T-cell (primary cell): ENCODE measurements at regions not wholly inside any gene's neighbourhood (a gene's known extent, or its start where the extent isn't known, plus 50 kb on each side); places are given as distances from the start of the nearest gene placed in this dataset.

Source experiments
- ATAC-seq, 4 experiments: fragments of 200-7000 bp in 3 of 4; fragments of 150-1000 bp in 1 of 4; cut with Tn5 transposase; replicated peaks in 1 of 4; 1 replicate in 3 of 4; 2 replicates in 1 of 4; pipeline ENCODE4 v1.10.0; 2021; ENCODE audit warnings: moderate library complexity in 3 of 4, mild to moderate bottlenecking in 2 of 4, moderate number of reproducible peaks in 1 of 4
- CTCF ChIA-PET, 2 donors: fragments of 300-600 bp; sonication (Branson Sonifier 250); formaldehyde crosslinking; loops; one replicate each; lab custom pipeline; 2022; ENCODE audit warnings: antibody characterized with exemption in 2 of 2; lab: Charles Lee
- POLR2A ChIA-PET, 2 donors: fragments of 300-600 bp; sonication (Branson Sonifier 250); formaldehyde crosslinking; loops; one replicate each; lab custom pipeline; 2022; ENCODE audit warnings: antibody characterized with exemption in 2 of 2; lab: Charles Lee
- DNase-seq, 35 experiments: peaks; one replicate each; pipeline versions ENCODE4 v3.0.0 to v3.0.0-alpha.2; 2013 to 2023
- H3K27ac ChIP-seq: one replicate; pipeline ENCODE4 v1.5.1; 2013; ENCODE audit warnings: low read length
- H3K27me3 ChIP-seq, 2 experiments: replicated peaks in 1 of 2; 1 replicate in 1 of 2; 2 replicates in 1 of 2; pipeline versions ENCODE4 v1.6.1 to v1.7.0; 2013; ENCODE audit warnings: low read length in 1 of 2, mixed read lengths in 1 of 2; ENCODE audit not compliant: control insufficient read depth in 2 of 2, insufficient read depth in 2 of 2; ENCODE audit errors: extremely low read depth in 1 of 2
- H3K36me3 ChIP-seq, 2 donors: 1 replicate in 1 of 2; 2 replicates in 1 of 2; pipeline versions ENCODE4 v1.6.1 to v1.7.0; 2013; ENCODE audit warnings: low read length in 1 of 2; ENCODE audit not compliant: control insufficient read depth in 2 of 2, insufficient read depth in 1 of 2; ENCODE audit errors: extremely low read depth in 1 of 2
- H3K4me1 ChIP-seq, 2 experiments: 1 replicate in 1 of 2; 2 replicates in 1 of 2; pipeline versions ENCODE4 v1.6.1 to v1.7.0; 2013; ENCODE audit warnings: low read length in 2 of 2, mixed read lengths in 1 of 2; ENCODE audit not compliant: insufficient read depth in 2 of 2, control insufficient read depth in 1 of 2; ENCODE audit errors: extremely low read depth in 1 of 2
- H3K4me3 ChIP-seq, 2 donors: 1 replicate in 1 of 2; 2 replicates in 1 of 2; pipeline versions ENCODE4 v1.5.1 to v1.7.0; 2013; ENCODE audit warnings: mild to moderate bottlenecking in 2 of 2, low read length in 1 of 2, moderate library complexity in 1 of 2; ENCODE audit not compliant: control insufficient read depth in 1 of 2; ENCODE audit errors: extremely low read depth in 1 of 2
- H3K9me3 ChIP-seq: 2 replicates; pipeline ENCODE4 v1.7.0; 2013
- H3K27ac Mint-ChIP-seq, 2 donors: one replicate each; pipeline ENCODE4 v1.8.0; 2020 to 2021; ENCODE audit warnings: mild to moderate bottlenecking in 2 of 2, mixed read lengths in 2 of 2
- H3K27me3 Mint-ChIP-seq, 2 donors: one replicate each; pipeline ENCODE4 v1.8.0; 2021 to 2022; ENCODE audit warnings: mixed read lengths in 2 of 2
- H3K36me3 Mint-ChIP-seq: one replicate; pipeline ENCODE4 v1.8.0; 2021; ENCODE audit warnings: mixed read lengths
- H3K4me1 Mint-ChIP-seq, 3 donors: one replicate each; pipeline ENCODE4 v1.8.0; 2020 to 2022; ENCODE audit warnings: mixed read lengths in 3 of 3, mild to moderate bottlenecking in 1 of 3
- H3K4me3 Mint-ChIP-seq, 3 donors: one replicate each; pipeline ENCODE4 v1.8.0; 2020 to 2022; ENCODE audit warnings: mild to moderate bottlenecking in 3 of 3, mixed read lengths in 3 of 3, moderate library complexity in 3 of 3
- H3K9me3 Mint-ChIP-seq, 3 donors: one replicate each; pipeline ENCODE4 v1.8.0; 2020 to 2022; ENCODE audit warnings: mixed read lengths in 3 of 3
- WGBS: methylation state at CpG from one replicate; pipeline ENCODE4 v1.1.5; 2013; ENCODE audit warnings: missing lambda C conversion rate; ENCODE audit not compliant: insufficient coverage; 5-methylcytosine and 5-hydroxymethylcytosine counted together

DNA sequence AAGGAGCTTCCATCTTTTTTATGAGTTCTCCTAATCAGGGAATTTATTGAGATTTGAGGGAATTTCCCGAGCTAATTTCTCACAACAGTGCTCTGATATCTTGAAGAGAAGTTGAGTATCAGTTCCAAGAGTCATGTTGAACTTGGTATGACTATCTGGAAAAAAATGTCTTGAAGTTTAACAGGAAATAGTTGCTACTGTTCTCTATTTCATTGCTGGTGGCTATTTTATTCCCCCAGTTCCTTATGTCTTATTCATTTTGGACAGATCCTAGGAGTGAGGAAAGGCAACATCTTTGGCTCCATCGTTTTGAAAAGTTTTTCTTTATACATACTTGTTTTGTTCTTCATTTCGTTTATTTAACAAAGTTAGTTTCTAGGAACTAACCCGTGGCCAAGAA is 307.8 kb upstream of the AGTR1 start:
- no peaks in the 10 kb centered on the region for H3K4me1 Mint-ChIP-seq
- H3K4me1 ChIP-seq, result no peaks in the 10 kb centered on the region
- H3K4me3 ChIP-seq, result no peak overlapping the region
- WGBS, result no CpG with 5 or more reads among the region's 4 CpGs
- ChIA-PET CTCF (no interaction called here), POLR2A (no interaction called here)
- ATAC-seq (no peak), DNase-seq (no peak)
- no peaks in the 10 kb centered on the region for H3K27me3 ChIP-seq
- H3K9me3 ChIP-seq, result no peaks in the 10 kb centered on the region
- peaks cover 7 to 13% (median 9%) of the 10 kb centered on the region in 3 donors for H3K9me3 Mint-ChIP-seq
- H3K27me3 Mint-ChIP-seq, result no peaks in the 10 kb centered on the region
- H3K36me3 Mint-ChIP-seq, result no peaks in the 10 kb centered on the region
- H3K27ac Mint-ChIP-seq, result no peak overlapping the region
- H3K4me3 Mint-ChIP-seq, result no peak overlapping the region
- no peak overlapping the region for H3K27ac ChIP-seq
- no peaks in the 10 kb centered on the region for H3K36me3 ChIP-seq

DNA sequence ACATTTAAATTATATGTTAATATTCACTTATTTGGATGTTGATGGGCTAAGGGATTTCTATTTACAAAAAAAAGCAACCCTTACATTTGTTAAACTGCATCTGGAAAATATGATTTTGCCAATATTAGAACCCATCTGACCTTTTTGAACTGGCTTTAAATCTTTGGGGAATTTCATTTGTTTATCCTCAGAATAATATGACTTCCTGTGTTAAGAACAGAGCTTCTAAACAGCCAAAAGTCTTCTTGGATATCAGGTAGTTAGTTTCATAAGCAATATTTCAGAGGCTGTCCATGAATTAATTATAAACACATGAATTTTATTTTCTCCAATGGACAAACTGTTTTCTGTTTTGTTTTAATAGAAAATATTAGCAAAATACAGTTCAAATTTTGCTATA is 301.9 kb upstream of the AGTR1 start:
- no peaks in the 10 kb centered on the region for H3K36me3 ChIP-seq
- Mint-ChIP-seq H3K27me3 (no peaks in the 10 kb centered on the region), H3K27ac (no peak overlapping the region), H3K4me1 (no peaks in the 10 kb centered on the region), H3K36me3 (no peaks in the 10 kb centered on the region), H3K4me3 (no peak overlapping the region), H3K9me3 (peaks cover 0 to 8% (median 8%) of the 10 kb centered on the region in 3 donors)
- ATAC-seq (no peak), DNase-seq (no peak)
- ChIA-PET CTCF (interaction anchor here in 1 of 2 donors (0.5 kb wide), 1 partner anchor 152 kb away, joined by 5 read pairs; no protein-coding TSS in a partner anchor), POLR2A (no interaction called here)
- no peak overlapping the region for H3K4me3 ChIP-seq
- H3K27ac ChIP-seq, result no peak overlapping the region
- no peaks in the 10 kb centered on the region for H3K27me3 ChIP-seq
- no peaks in the 10 kb centered on the region for H3K4me1 ChIP-seq
- H3K9me3 ChIP-seq, result no peaks in the 10 kb centered on the region

DNA sequence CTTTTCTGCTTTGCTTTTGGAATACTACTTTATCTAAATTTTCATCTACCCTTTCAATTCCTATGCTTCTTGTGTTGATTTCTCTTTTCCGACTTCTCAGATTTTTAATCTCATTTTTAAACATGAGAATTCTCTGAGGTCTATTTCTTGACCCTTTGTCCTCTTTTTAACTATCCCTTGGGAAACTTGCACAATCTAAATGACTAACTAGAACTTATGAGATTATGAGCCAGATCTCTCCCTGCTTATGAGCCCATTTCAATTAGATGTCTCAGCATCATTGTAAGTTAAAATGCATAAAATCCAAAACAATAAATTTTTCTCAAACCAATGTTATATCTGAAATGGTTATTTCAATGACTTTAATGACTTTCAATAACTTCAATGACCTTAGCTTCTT is 296.9 kb upstream of the AGTR1 start:
- WGBS, result no CpG with 5 or more reads among the region's 1 CpG
- peaks cover 0 to 7% (median 0%) of the 10 kb centered on the region in 3 donors for H3K9me3 Mint-ChIP-seq
- ATAC-seq (no peak), DNase-seq (no peak)
- no peak overlapping the region for H3K27ac Mint-ChIP-seq
- H3K36me3 Mint-ChIP-seq, result no peaks in the 10 kb centered on the region
- no peaks in the 10 kb centered on the region for H3K36me3 ChIP-seq
- ChIA-PET POLR2A (no interaction called here), CTCF (interaction anchor here in 1 of 2 donors (0.9 kb wide), 1 partner anchor 19 kb away, joined by 3 read pairs; no protein-coding TSS in a partner anchor)
- H3K27me3 ChIP-seq, result no peaks in the 10 kb centered on the region
- no peaks in the 10 kb centered on the region for H3K4me1 Mint-ChIP-seq
- H3K9me3 ChIP-seq, result no peaks in the 10 kb centered on the region
- H3K27me3 Mint-ChIP-seq, result no peaks in the 10 kb centered on the region
- H3K4me3 Mint-ChIP-seq, result no peak overlapping the region
- no peaks in the 10 kb centered on the region for H3K4me1 ChIP-seq
- H3K4me3 ChIP-seq, result no peak overlapping the region
- no peak overlapping the region for H3K27ac ChIP-seq

DNA sequence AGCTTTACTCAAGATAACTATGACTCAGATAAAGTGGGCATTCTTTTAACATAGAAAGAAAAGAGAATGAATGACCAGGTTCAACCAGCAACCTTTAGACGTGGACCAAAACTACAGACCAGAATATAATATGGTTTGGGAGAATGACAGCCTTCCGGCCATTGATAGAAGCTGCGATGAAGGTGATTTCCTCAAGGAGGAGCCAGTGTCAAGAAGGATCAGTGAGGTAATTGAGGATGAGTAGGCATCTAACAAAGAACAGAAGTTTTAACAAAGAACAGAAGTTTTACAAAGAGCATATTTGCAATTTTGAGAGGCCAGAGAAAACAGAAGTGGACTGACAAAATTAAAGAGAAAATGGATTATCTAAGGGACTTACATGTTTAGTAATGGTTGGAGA is 289.0 kb upstream of the AGTR1 start:
- H3K9me3 ChIP-seq, result no peaks in the 10 kb centered on the region
- no peaks in the 10 kb centered on the region for H3K36me3 Mint-ChIP-seq
- 90% methylated on average over 2 of the region's 3 CpGs for WGBS
- no peaks in the 10 kb centered on the region for H3K27me3 Mint-ChIP-seq
- ChIA-PET POLR2A (no interaction called here), CTCF (no interaction called here)
- no peaks in the 10 kb centered on the region for H3K36me3 ChIP-seq
- no peak for ATAC-seq
- no peak overlapping the region for H3K4me3 ChIP-seq
- H3K9me3 Mint-ChIP-seq, result peaks cover 6 to 14% (median 11%) of the 10 kb centered on the region in 3 donors
- H3K4me1 Mint-ChIP-seq, result no peaks in the 10 kb centered on the region
- no peak overlapping the region for H3K27ac ChIP-seq
- DNase-seq, result no peak
- no peaks in the 10 kb centered on the region for H3K27me3 ChIP-seq
- H3K4me1 ChIP-seq, result no peaks in the 10 kb centered on the region
- no peak overlapping the region for H3K4me3 Mint-ChIP-seq
- H3K27ac Mint-ChIP-seq, result no peak overlapping the region

DNA sequence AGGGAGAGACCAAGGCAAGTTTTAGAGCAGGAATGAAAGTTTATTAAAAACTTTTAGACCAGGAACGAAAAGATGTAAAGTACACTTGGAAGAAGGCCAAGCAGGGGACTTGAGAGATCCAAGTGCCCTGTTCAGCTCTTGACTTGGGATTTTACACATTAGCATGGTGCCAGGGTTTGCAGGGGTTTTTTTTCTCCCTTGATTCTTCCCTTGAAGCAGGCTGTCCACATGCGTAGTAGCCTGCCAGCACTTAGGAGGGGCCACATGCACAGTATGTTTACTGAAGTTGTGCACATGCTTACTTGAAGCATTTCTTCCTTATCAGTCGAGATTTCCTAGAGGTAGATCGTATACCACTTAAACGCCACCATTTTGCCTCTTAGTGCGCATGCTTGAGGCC is 277.5 kb upstream of the AGTR1 start:
- H3K27ac ChIP-seq, result no peak overlapping the region
- no peaks in the 10 kb centered on the region for H3K27me3 ChIP-seq
- H3K4me1 ChIP-seq, result no peaks in the 10 kb centered on the region
- CTCF ChIA-PET, result no interaction called here
- Mint-ChIP-seq H3K27ac (no peak overlapping the region), H3K9me3 (peaks cover 2 to 7% (median 4%) of the 10 kb centered on the region in 3 donors), H3K4me3 (no peak overlapping the region), H3K27me3 (no peaks in the 10 kb centered on the region), H3K4me1 (no peaks in the 10 kb centered on the region), H3K36me3 (no peaks in the 10 kb centered on the region)
- ATAC-seq, result no peak
- 94% methylated on average over 5 of the region's 6 CpGs for WGBS
- DNase-seq, result no peak
- POLR2A ChIA-PET, result no interaction called here
- no peaks in the 10 kb centered on the region for H3K36me3 ChIP-seq
- no peak overlapping the region for H3K4me3 ChIP-seq
- H3K9me3 ChIP-seq, result no peaks in the 10 kb centered on the region

DNA sequence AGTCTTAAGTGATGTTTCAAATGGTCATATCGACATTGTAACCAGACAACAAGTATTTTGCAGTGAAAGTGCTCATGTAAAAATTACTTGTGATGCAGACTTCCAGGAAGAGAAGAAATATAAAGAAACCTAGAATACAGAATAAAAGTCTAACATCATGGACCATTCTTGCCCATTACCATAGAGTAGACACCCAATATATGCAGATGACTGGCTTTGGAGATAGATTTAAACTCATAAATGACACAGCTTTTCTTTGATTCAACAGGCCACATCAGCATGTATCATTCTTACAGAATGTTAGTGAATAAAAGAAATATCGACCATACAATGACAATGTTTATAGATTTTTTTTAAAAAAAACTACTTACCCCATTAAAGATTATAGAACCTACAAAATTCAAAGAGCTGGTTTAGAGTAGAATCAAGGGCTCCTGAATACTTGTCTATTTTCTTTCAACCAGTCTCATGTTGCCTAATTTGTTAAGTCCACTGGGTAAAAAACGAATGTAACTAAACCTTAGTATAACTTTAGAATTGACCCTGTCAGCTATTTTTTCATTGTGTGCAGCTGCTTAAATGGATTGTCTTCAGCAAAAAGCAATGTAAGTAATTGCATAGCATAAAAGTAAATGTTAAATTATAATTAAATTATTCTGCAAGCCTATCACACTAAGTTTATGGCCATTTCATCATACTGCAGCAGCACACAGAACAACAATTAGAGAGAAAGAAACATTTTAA is 268.7 kb upstream of the AGTR1 start:
- Histone ChIP-seq H3K27ac (no peak overlapping the region), H3K4me1 (no peaks in the 10 kb centered on the region), H3K4me3 (no peak overlapping the region), H3K36me3 (no peaks in the 10 kb centered on the region), H3K9me3 (no peaks in the 10 kb centered on the region), H3K27me3 (no peaks in the 10 kb centered on the region)
- ChIA-PET POLR2A (no interaction called here), CTCF (no interaction called here)
- ATAC-seq (no peak), DNase-seq (no peak)
- no peak overlapping the region for H3K27ac Mint-ChIP-seq
- WGBS, result no CpG with 5 or more reads among the region's 3 CpGs
- H3K4me1 Mint-ChIP-seq, result no peaks in the 10 kb centered on the region
- H3K27me3 Mint-ChIP-seq, result no peaks in the 10 kb centered on the region
- peaks cover 0 to 10% (median 3%) of the 10 kb centered on the region in 3 donors for H3K9me3 Mint-ChIP-seq
- H3K36me3 Mint-ChIP-seq, result no peaks in the 10 kb centered on the region
- H3K4me3 Mint-ChIP-seq, result no peak overlapping the region
